HG03521 (cell line): ENCODE measurements at regions not wholly inside any gene's neighbourhood (a gene's known extent, or its start where the extent isn't known, plus 50 kb on each side); places are given as distances from the start of the nearest gene placed in this dataset.
"Not testable (repeated sequence)": the region's sequence is repeated elsewhere in the genome, so short reads cannot be mapped to it uniquely, and the experiment has no call there.

Experiments
- ATAC-seq: cut with Tn5 transposase; IDR thresholded peaks from one replicate; pipeline ENCODE4 v1.9.1; 2021; ENCODE audit warnings: mild to moderate bottlenecking, moderate library complexity; ENCODE audit not compliant: unreplicated experiment

GRCh38 chr2:47653902-47654789, 83.4 kb upstream of the KCNK12 start:
- no peak for ATAC-seq

GRCh38 chr2:47653036-47653435, 82.3 kb upstream of the KCNK12 start:
- ATAC-seq, result no peak

GRCh38 chr2:47652061-47652690, 81.4 kb upstream of the KCNK12 start:
- no peak for ATAC-seq

GRCh38 chr2:47651296-47651695, 80.5 kb upstream of the KCNK12 start:
- ATAC-seq, result no peak

- ATAC-seq, result no peak
These were observed 79.3 kb upstream of the KCNK12 start for GRCh38 chr2:47650001-47650535.

GRCh38 chr2:47645246-47645645, 74.5 kb upstream of the KCNK12 start:
- no peak for ATAC-seq

- ATAC-seq, result no peak
These were observed 73.6 kb upstream of the KCNK12 start for GRCh38 chr2:47644351-47644750.

- ATAC-seq, result no peak
These were observed 70.6 kb upstream of the KCNK12 start for GRCh38 chr2:47641366-47641765.

- no peak for ATAC-seq
These were observed 69.6 kb upstream of the KCNK12 start for GRCh38 chr2:47640356-47640755.

- no peak for ATAC-seq
These were observed 68.7 kb upstream of the KCNK12 start for GRCh38 chr2:47639467-47639866.

- ATAC-seq, result no peak
These were observed 67.6 kb upstream of the KCNK12 start for GRCh38 chr2:47638430-47638829.

GRCh38 chr2:47636596-47637264, 65.9 kb upstream of the KCNK12 start:
- no peak for ATAC-seq

GRCh38 chr2:47636176-47636575, 65.4 kb upstream of the KCNK12 start:
- ATAC-seq, result no peak

GRCh38 chr2:47632754-47633153, 62.0 kb upstream of the KCNK12 start:
- ATAC-seq, result no peak

GRCh38 chr2:47631792-47632398, 61.1 kb upstream of the KCNK12 start:
- no peak for ATAC-seq

GRCh38 chr2:47631306-47631705, 60.5 kb upstream of the KCNK12 start:
- ATAC-seq, result no peak

- ATAC-seq, result no peak
These were observed 59.0 kb upstream of the KCNK12 start for GRCh38 chr2:47629501-47630460.

GRCh38 chr2:47628904-47629303, 58.1 kb upstream of the KCNK12 start:
- ATAC-seq, result no peak

GRCh38 chr2:47626664-47627063, 55.9 kb upstream of the KCNK12 start:
- no peak for ATAC-seq

GRCh38 chr2:47623140-47623539, 52.4 kb upstream of the KCNK12 start:
- ATAC-seq, result not testable (repeated sequence)
